HG03103 (cell line): ENCODE measurements at regions not wholly inside any gene's neighbourhood (a gene's known extent, or its start where the extent isn't known, plus 50 kb on each side); places are given as distances from the start of the nearest gene placed in this dataset.
"Not testable (repeated sequence)": the region's sequence is repeated elsewhere in the genome, so short reads cannot be mapped to it uniquely, and the experiment has no call there.

Experiments
- ATAC-seq: cut with Tn5 transposase; IDR thresholded peaks from one replicate; pipeline ENCODE4 v1.9.1; 2021; ENCODE audit warnings: low read depth; ENCODE audit not compliant: unreplicated experiment

GRCh38 chr17:71527311-71527710 lies 593.5 kb upstream of the SOX9 start:
- ATAC-seq, result no peak

DNA sequence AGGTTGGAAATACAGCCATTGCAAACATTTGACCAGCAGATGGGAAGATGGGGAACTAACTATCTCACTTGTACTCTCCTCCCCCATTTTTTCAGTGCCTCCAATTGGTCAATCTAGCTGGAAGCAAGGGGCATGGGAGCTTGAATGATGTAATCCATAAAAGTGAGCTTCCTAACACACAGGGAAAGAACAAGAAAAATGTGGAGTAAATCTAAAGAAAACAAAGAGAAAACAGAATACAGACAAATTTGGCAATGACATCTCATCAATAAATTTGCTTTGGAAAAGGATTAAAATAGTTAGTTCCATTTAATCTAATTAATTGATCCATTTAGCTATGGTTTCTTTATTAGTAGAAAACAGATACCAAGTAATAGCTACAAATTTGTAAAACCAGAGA lies 592.6 kb upstream of the SOX9 start:
- ATAC-seq, result no peak

DNA sequence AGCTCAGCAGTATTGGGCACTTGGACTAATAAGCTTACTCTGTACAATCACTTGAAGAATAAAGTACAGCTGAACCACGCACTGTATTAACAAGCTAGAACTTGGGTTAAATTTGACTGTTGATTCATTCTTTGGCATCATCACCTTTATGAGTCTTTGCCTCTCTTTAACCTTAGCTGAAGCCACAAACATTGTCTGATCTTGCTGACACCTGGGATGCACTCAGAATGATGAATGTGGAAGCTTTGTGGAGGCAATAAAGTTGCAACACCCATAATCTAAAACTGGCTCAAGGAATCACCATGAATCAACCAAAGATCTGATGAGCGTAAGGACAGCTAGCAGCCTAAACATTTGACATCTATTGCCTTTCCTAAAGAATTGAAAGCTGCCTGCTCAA lies 590.6 kb upstream of the SOX9 start:
- ATAC-seq, result no peak

GRCh38 chr17:71535321-71535720 lies 585.5 kb upstream of the SOX9 start:
- no peak for ATAC-seq

- no peak for ATAC-seq
Observed at GRCh38 chr17:71546419-71546818, 574.4 kb upstream of the SOX9 start.

- ATAC-seq, result no peak
Observed at GRCh38 chr17:71547904-71548303, 572.9 kb upstream of the SOX9 start.

GRCh38 chr17:71548540-71549190 lies 572.2 kb upstream of the SOX9 start:
- no peak for ATAC-seq

DNA sequence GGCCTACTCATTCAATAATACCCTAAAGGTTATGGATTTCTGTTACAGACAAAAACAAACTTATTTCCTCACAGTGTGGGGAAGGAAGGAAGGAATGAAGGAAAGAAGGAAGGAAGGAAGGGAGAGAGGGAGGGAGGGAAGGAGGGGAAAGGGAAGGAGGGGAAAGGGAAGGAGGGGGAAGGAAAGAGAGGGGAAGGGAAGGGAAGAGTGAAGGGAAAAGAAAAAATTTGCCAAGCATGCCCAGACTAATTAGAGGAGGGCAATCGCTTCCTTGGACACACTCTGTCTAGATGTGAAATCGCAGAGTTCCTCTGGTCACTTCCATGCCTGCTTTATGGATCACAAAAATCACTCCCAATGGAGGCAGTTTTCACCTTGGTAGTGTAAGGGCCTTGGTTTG lies 570.1 kb upstream of the SOX9 start:
- ATAC-seq, result no peak

GRCh38 chr17:71553381-71553780 lies 567.4 kb upstream of the SOX9 start:
- no peak for ATAC-seq

DNA sequence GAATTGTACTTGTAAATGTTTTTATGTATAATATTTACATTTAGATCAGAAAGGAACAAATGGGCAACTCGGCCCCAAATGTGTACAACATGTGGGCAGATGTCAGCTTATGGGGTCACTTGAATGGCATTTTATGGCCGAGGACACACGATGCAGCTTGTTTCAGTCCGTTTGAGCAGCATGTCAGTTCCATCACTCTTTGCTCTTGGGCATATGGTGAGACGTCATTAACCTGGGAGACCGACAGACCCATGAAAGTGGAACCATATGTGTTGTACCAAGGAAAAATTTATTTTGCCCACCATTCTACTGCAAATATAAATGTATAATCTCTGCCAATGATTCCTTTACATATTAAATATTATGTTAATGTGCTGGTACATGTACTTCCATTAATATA lies 561.9 kb upstream of the SOX9 start:
- no peak for ATAC-seq

GRCh38 chr17:71572343-71572742 lies 548.5 kb upstream of the SOX9 start:
- ATAC-seq, result no peak

DNA sequence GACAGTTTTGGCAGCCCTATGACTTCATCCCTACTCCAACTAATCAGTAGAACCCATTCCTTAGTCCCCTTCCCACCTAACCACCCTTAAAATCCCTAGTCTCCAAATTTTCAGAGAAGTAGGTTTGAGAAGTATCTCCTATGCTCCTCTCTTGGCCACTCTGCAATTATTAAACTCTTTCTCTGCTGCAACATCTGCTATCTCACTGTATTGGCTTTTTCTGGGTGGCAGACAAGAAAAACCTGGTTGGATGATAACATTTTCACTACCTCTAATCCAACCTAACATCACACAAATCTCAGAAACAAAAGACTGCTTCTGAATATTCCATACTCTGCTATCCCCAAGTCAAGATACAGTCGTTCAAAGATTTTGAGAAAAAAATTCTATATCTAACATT lies 542.4 kb upstream of the SOX9 start:
- ATAC-seq, result no peak

DNA sequence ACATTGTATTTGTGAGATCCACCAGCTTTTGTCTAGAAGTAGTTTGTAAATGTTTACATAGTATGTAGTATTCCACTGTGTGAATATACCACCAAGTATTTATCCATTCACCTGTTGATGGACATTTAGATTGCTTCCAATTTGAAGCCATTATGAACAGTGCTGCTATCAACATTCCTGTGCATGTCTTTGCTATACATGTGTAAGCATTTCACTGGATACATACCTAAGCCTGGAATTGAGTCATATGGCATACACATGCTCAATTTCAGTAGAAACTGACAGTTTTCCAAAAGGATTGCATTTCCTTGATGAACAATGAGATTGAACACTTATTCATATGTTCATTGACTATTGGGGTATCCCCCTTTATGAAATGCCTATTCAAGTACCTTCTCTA lies 540.6 kb upstream of the SOX9 start:
- ATAC-seq, result no peak

- ATAC-seq, result no peak
Observed at GRCh38 chr17:71585540-71585939, 535.3 kb upstream of the SOX9 start.

- ATAC-seq, result no peak
Observed at GRCh38 chr17:71592431-71592830, 528.4 kb upstream of the SOX9 start.

DNA sequence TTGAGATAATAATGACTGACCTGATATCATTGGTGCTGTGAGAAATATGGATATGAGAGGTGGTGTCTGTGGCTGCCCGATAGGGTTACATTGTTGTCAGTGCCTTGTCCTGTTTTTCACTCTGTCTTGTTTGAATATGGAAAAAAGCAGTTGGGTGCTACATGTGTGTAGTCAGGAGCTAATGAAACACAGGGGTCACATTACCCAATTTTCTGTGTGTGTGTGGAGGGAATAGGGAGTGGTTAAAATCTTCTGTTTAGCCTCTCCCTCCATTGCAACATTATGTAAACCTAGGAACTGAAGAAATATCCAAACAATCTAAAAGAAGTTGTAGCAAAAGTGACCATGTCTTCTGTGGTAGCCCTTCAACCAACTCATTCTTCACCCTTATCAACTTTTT lies 527.7 kb upstream of the SOX9 start:
- ATAC-seq, result no peak

GRCh38 chr17:71599583-71599982 lies 521.2 kb upstream of the SOX9 start:
- ATAC-seq, result not testable (repeated sequence)

GRCh38 chr17:71600137-71600789 lies 520.6 kb upstream of the SOX9 start:
- no peak for ATAC-seq

DNA sequence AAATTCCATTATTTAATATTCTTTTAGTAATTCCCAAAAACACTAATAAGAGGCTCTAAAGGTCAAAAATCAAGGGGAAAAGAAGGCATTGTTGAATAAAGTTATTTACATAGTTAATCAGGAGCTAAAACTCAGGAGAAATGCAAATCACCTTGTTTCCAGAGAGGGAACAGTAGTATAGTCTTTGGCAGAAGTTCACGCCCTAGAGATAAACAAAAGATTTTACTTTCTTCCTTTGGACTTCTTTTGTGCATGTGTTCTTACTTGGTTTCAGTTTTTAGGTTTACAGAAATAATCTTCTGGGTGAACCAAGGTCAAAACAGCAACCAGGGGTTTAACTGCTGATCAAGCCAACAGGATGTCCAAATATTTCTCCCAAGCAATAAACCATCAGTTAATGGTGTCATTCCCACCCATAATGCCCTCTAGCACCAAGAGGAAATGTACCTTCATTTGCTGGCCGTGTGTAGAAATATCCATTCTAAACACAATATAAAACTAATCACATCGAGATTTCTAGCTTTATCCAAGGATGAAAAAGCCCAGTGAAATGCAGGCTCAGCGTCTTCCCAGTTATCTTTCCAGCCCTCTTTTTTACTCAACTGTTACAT lies 518.8 kb upstream of the SOX9 start:
- ATAC-seq, result no peak

DNA sequence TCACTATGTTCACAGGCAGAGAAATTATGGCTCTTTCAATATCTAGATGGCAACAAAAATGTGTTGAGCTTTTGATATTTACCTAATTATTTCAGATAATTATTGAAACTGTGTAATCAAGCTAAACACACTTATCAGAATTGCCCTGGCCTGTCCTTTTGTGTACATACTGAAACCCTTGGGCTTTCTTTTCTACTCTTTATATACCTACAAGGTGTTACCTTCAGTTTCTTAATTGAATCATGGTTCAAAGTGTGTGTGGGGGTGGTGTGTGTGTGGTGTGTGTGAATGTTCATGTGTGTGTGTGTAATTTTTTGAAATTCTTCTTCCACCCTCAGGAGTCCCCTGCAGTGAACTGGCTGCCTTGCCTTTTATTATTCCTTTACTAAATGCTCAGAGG lies 506.8 kb upstream of the SOX9 start:
- ATAC-seq, result no peak

- ATAC-seq, result no peak
Observed at GRCh38 chr17:71615820-71616219, 505.0 kb upstream of the SOX9 start.

DNA sequence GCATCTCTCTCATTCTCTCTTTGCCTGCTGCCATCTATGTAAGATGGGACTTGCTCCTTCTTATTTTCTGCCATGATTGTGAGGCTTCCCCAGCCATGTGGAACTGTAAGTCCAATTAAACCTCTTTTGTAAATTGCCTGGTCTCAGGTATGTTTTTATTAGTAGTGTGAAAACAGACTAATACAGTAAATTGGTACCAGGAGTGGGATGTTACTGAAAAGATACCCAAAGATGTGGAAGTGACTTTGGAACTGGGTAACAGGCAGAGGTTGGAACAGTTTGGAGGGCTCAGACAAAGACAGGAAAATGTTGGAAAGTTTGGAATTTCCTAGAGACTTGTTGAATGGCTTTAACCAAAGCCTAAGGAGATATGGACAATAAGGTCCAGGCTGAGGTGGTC lies 503.1 kb upstream of the SOX9 start:
- not testable (repeated sequence) for ATAC-seq
